SH-SY5Y (cell line): ENCODE measurements at regions not wholly inside any gene's neighbourhood (a gene's known extent, or its start where the extent isn't known, plus 50 kb on each side); places are given as distances from the start of the nearest gene placed in this dataset.

Source experiments
- GATA2 ChIP-seq: IDR thresholded peaks from 2 replicates; pipeline ENCODE4 v1.6.1; 2011; ENCODE audit warnings: mild to moderate bottlenecking, low read depth, low read length
- GATA3 ChIP-seq: IDR thresholded peaks from 2 replicates; pipeline ENCODE4 v1.6.1; 2011; ENCODE audit warnings: low read depth, mild to moderate bottlenecking, low read length, moderate library complexity

DNA sequence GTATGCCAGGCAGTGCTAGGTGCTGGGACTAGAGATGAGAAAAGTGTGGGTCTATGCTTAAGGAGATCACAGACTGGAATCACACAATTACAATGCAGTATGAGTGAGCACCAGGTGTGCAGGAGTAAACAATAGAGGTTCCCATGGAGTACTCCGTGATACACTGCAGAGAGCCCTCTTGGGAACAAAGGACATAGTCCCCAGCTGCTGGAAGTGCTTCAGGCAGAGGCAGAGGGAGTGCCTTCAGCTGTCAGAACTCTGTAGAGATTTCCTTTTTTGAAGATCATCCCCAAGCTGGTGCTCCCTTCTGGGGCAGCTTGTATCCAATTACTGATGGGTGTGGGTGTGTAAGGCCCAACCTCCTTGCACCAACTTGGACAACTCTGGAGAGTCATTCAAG is 143.5 kb upstream of the PLET1 start:
- TF ChIP-seq GATA2: no peak
- TF ChIP-seq GATA3: no peak
